ENCODE measurements at regions not wholly inside any gene's neighbourhood (a gene's known extent, or its start where the extent isn't known, plus 50 kb on each side); places are given as distances from the start of the nearest gene placed in this dataset.

DNA sequence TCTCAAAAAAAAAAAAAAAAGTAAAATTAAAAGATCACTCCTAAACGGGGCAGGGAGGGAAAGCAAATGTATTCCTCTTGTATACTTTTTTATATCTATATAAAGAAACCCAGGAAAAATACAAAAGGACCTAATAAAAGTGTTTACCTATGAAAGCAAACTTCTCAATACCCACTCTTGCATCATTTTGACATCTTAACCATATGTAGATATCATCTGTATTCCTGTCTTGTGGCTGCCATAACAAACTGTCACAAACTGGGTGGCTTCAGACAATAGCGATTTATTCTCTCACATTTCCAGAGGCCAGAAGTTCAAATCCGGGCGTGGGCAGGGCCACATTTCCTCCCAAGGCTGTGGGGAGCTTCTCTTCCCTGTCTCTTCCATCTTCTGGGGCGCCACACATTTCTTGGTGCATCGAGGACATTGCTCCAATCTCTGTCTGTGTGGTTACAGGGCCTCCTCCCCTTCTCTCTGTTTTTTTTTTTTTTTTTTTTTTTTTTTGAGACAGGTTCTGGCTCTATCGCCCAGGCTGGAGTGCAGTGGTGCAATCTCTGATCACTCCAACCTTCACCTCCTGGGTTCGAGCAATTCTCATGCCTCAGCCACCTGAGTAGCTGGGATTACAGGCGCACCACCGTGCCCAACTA, 58.4 kb upstream of the IL17B start:
- no peak for TF ChIP-seq CTCF (IDR thresholded peaks at IDR 0.05; ENCODE audit: low read depth, low read length)
- TF ChIP-seq MAX (IDR thresholded peaks at IDR 0.05; ENCODE audit: low read depth, low read length) = no peak
- TF ChIP-seq MYC (IDR thresholded peaks at IDR 0.05; ENCODE audit: low read depth, low read length) = no peak
- TF ChIP-seq POLR2A (IDR thresholded peaks at IDR 0.05; ENCODE audit: extremely low read depth, insufficient read length) = no peak
